CD4-positive, alpha-beta T cell treated with Interleukin-4 for 4 hours (primary cell): ENCODE measurements at regions not wholly inside any gene's neighbourhood (a gene's known extent, or its start where the extent isn't known, plus 50 kb on each side); places are given as distances from the start of the nearest gene placed in this dataset.

Experiments
- DNase-seq: peaks from one replicate; pipeline ENCODE4 v3.0.0-alpha.2; 2020

DNA sequence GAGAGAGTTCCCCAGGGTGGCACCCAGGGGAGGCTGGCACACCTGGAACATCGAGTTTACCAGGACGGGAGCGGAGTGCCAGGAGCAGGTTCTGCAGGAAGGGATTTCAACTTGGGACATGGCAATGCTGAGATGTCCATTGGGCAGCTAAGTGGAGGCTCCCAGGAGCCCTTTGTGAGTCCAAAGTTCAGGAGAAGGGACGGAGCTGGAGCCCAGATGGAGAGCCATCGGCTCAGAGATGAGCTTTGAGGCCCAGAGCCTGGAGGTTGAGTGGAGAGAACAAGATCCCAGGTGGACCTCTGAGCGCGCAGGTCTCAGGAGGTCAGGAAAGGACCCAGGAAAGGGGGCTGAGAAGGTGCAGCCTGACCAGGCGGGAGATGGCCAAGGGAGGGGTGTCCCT is 67.5 kb upstream of the AFDN start:
- DNase-seq, result no peak

DNA sequence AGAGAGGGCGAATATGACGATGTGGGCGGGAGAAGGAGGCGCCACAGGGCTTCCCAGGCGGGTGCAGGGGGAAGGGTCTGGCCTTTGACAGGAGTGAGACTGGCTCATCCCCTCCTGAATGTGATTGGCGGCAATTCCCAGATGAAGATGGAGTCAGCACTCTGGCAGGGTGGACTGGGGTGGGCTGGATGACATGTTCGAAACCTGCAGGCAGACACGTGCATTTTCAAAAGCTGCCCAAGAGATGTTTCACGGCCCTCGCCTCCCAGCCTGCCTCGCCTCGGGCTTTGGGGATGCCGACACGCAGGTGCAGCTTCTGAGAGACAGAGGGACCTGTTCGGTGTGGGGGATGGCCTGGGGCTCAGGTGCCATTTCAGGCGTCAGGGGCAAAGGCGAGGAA is 66.8 kb upstream of the AFDN start:
- DNase-seq, result no peak

DNA sequence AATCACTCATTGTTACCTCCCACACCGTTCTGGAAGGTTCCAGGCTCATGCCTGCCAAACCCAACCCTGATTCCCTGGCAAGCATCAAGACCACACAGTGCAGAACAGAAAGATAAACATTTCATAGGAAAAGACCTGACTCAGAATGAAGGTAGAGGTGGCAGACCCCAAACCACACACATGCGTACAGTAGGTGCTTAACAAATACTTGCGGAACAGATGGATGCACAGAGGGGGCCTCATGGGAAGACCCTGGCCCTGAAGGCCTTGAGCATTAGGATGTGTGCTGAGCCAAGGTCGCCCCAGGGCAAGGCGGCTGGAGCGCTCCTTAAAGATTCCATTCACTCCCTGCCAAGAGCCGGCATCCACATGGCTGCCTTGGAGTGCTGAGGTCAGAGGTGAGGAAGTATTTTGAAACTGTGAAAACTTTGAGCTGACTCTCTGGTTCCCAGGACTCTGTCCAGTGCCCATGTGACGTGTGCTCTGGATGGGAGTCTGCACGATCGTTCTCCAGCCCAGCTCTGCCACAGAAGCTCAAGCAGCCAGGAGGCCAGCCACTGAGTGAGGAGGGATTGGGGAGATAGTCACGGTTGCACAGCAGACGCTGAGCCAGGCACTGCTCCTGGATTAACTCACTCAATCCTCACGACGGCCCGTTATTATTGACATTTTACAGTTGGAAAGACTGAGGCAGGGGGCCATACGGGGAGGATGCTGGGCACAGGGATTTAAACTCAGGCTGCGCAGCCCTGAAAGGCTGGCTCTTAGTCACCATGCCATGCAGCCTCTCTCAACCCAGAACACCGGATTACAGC is 65.5 kb upstream of the AFDN start:
- no peak for DNase-seq

DNA sequence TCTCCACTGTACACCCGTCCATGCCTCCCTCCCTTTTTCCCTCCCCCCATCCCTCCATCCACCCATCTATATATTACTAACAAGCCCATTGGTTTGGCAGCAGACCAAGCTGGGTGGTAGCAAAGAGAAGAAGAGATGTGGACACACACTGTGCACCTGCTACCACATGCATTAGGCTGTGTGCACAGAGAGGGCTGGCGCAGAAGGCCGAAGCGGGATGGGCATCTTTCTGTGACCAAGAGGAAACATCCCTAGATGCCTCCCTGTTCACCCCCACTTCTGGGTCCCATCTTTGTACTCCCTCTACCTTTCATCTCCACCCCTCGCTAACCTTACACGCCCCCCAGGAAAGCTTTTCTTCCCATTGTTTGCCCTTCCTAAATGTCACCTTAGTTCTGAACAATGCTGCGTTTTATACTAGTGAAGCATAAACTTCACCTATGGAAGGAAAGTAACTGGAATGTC is 64.9 kb upstream of the AFDN start:
- DNase-seq, result no peak

DNA sequence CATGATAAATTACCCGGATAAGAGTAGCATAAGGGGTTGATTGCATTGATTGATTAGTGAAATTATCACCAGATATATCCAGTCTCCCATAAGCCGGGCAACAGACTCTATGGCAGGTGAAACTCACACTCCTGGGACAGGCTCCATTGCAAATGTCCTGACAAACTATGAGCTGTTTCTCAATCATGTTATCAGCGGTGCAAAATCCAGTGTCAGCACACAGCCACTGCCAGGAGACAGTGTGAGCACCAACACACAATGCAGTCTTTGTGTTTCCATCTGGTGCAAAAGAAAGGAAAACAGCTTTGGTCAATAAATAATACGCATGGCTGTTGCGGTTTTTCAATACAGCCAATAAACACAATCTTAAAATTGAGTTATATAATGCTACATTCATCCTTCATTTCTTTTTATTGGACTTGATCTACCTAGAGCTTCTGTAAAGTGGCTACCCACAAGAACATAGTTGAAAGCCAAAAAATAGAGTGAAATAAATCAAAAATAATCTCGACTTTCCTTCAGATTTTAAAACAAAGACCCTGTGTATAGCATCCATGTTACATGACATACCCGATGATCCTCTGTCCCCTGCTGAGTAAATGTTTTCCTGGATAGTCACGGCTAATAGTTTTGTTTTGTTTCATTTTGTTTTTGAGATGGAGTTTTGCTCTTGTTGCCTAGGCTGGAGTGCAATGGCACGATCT is 64.3 kb upstream of the AFDN start:
- no peak for DNase-seq

DNA sequence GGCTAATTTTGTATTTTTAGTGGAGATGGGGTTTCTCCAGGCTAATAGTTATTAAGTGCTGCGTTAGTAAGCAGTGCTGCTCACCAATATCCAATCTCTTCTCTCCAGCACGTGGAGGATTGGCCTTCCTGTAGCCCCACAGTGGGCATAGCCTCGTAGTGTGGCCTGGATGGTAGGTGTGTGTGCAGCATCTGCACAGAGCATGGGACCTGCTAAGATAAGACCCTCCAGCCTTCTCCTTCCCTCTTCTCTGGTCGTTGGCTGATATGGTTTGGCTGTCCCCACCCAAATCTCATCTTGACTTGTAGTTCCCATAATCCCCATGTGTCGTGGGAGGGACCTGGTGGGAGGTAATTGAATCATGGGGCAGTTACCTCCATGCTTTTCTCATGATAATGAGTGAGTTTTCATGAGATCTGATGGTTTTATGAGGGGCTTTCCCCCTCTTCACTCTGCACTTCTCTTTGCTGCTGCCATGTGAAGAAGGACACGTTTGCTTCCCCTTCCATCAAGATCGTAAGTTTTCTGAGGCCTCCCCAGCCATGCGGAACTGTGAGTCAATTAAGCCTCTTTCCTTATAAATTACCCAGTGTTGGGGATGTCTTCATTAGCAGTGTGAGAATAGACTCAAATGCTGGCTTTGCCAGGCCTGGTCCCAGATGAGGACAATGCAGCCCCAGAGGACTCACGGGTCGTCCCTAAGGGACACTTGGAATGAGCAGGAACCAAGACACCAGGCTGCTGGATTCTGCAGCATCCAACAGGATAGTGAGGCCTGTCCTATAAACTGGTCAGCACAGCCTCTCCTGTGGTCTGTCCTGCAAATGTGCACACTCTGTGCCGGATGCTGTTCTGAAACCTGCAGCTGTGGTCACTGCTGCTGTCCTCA is 63.4 kb upstream of the AFDN start:
- DNase-seq, result no peak

DNA sequence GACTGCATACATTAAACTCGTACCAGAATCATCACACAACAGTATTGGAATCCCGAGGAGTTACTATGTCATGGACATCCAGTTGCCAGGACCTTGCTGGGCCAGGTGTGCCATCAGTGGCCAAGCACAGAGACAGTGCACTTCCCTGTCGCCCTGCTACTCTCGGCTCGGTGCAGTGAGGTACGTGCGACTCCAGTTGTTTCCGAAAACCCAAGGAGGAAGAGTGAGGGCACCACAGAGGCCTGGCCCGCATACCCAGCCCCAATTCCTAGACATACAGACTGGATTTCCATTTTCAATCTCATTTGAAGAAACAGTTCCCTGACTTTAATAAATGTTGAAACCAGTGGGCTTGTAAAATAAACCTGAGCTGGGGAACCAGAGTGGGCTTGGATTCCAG is 62.5 kb upstream of the AFDN start:
- no peak for DNase-seq

DNA sequence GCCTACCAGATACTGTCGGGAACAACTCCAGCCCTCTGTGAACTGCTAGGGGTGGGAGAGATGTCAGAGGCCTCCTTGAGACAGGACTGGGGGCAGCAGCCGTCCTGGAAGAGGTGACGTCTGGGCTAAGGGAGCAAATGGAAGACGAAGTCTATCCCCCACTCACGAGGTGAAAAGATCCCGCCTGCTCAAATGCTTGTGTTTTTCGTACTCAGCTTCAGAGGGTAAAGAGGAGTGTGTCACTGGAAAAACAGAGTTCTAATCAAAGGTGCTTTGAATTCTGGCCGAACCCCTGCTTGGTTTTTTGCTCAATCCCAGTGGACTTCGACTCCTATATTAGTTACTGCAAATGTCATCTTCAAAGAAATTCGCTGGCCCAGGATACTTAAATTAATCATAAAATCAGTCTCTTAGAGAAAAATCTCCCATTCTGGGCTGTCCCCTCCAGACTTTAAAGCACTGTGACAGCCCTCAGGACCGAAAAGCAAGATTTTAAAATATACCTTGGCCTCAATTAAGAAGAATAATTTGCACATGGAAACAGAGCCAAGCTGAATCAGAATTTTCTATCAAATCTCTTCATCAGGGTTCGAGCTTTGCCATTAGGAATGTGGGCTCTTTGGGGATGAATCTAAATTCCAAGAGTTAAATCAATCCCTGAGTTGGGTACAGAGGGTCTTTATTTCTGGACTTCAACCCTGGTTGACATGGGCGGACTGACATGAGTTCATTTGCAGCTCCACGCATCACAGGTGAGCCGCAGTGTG is 61.8 kb upstream of the AFDN start:
- DNase-seq, result no peak

DNA sequence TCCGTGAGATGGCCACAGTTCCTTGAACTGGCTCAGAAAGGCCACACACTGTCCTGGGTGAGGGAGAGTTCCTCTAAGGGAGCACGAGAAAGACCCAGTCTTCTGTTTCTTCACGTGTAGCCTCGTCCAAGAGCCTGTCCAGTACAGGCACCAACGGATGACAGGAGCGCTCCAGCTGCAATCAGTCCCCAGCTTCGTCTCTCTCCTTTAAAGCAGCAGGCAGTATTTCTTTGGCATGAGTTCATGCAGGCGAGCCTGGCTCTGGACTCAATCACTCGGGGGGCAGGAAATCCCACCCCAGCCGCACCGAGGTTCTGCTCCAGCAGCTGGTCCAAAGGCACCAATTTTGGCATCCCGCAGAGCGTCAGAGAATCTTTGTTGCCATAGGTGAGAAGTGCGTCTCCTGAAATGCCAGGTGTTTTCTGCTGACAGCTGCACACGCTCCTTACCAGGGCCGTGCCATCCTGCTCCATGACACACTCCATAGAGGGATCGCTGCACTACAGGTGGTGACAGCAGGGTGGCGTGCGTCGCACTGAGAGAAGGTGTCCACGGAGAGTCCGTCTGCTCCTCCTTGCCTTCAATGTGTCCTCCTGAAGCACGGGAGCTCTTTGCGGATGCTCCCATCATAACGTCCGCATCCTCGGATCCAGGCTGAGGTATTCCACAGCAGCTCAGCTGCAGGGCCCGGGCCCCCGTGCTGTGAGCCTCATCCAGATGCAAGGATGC is 59.6 kb upstream of the AFDN start:
- no peak for DNase-seq

DNA sequence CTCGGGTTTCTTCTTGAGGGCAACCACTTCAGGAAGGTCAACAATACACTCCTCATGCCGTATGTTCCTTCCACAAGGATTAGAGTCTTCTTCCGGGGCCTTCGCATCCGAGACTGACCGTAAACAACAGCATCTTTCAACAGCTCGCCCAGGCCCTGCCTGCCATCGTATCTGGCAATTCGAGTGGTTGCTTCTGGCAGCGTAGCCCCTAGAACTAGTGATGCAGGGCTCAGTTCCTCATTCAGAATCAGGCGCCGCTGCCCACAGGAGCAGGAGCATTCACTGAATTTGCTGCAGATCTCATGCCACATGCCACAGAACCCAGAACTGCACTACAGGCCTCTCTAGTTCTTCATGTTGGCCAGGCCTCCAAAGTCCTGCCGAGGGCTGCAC is 59.0 kb upstream of the AFDN start:
- DNase-seq, result no peak

DNA sequence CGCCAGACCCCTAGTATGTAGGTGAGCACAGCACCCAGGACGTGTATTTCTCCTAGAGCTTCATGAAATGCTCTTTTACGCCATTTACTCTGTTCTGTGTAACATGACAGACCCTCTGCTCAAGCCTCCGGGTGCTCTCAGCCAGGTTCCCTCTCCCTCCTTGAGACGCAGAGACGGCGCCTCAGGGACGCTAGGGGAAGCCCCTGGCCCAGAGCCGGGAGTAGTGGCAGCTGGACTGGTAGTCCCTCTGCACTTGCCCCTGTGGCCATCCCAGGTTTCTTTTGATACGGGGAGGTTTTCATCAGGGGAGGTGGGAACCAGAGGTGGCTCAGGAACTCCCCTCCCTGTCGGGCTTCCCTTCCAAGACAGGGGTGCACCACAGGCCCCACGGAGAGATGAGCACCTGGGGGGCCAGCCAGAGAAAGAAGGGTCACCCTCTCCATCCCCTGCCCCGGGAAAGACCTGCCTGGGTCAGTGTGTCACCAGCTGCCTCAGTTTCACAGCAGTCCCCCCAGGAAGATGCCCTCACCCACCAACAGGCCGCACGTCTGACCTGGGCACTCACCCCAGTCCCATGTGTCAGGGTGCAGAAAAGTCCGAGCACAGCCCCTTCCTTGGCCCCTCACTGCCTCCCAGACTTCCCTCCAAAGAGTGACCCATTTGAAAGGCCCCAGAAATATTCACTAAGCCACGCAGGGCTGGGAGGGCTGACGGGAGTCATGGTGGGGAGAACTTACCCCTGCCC is 58.1 kb upstream of the AFDN start:
- no peak for DNase-seq

DNA sequence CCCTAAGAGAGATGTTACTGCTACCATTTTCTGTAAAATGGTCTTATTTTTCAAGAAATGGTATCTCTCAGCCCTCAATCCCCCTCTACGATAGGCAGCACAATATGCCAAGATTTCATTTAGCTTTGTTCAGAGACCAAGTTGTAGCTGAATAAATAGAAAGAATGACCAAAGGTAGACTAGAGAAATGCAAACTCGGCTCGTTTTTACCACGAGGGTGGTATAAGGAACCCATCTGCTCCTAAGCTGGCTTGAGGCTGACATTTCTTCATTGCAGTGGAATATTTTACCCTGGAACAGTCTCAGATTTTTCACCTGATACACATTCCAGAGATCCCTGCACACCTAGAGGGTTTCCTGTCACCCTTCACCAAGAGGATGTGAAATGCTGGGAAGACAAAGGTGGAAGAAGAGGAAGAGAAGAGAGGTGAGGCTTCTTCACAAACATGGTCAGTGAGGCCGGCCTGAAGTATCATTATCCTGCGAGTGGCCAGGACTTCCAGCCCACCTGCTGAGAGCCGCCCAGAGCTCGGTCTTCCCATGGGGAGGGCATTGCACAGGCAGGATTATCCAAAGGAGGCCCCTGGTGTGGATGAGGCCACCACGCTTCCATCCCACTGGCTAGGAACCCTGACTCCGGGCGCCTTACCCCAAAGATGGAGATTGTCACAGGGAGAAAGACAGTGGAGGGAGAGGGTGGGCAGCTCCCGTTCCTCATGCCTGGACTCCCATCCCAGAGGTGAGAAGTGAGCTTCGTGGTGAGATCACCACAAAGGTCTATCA is 57.1 kb upstream of the AFDN start:
- DNase-seq, result no peak

DNA sequence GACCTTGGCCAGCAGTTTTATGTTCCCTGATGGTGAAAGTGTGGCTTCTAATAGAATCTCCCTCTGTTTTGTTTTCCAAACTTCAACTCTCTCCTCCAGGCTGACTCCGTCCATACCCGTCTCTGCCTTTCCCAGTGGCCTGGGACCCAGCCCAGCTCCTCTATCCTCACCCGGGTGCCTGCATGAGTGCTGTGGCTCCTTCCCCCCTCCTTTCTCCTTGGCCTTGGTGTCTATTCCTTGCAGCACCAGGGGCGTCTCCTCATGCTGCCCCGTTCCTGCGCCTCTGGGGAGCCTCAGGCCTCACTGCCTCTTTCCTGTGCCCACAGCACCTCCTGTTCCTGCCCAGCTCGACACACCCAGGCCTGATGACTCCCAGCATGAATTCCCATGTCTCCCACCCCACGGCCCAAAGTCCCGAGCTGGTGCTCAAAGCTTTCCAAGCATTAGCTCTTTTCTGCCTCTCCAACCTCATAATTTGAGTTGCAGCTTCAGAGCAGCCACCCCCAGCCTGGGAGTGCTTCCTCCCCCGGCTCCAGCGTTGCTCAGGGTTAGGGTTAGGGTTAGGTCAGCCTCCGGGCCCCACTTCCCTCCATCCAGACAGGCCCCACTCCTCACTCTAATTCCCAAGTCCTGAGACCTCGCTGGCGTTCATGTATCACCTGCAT is 56.3 kb upstream of the AFDN start:
- no peak for DNase-seq

DNA sequence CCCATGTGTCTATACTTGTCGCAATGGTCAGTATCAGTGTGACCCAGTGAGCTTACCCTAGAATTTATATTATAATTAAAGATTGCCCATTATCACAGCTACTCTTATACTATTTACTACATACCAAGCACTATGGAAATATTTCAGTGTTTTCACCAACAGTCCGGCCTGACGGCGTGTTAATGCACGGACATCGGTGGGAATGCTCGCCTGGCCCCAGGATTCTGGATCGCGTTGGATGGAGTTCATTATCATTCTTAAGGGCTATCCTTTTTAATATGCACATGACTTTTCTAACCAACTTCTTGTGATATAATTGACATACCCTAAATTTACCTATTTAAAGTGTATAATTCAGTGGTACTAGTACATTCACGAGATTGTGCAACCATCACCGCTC is 51.8 kb upstream of the AFDN start:
- no peak for DNase-seq

DNA sequence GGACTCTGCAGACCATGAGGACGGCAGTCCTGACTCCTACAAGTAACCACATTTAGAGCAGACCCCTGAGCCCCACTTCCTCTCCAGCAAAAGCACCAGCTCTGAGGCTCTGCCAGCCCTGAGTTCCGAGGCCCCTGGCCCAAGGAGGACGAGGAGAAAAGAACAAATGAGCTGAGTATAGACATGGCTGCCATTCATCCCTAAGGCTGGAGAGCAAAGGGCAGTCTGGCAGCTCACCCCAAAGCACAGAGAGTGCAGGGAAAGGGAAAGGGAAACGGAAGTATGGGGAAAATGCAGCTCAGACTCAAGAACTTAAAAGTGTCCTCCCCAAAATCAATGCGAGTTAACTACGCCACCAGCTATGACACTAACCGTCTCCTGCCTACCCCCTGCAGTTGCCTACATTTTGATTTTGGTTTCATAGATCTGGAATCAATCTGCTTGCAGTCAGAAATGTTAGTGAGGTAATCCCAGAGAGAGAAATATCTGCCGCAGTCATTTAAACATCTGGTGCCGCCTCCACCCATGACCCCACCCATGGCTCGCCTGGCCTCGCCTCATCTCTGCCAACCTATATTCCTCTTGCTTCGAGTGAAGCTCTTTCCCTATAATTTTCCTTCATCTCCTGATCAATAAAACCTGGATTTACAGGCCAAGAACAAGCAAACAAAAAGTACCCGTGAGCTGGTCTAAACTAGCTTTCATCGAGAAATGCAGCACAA is 49.6 kb upstream of the AFDN start:
- DNase-seq, result no peak
